Posterior cingulate gyrus (tissue), 11 donors: ENCODE measurements at regions not wholly inside any gene's neighbourhood (a gene's known extent, or its start where the extent isn't known, plus 50 kb on each side); places are given as distances from the start of the nearest gene placed in this dataset.

ENCODE experiments used
- DNase-seq, 10 donors: peaks; one replicate each; pipeline versions ENCODE4 v3.0.0 to v3.0.0-alpha.2; 2020 to 2021; ENCODE audit warnings: mixed read lengths in 3 of 10
- intact Hi-C: fragments of 100-400 bp; cut with DNase I; formaldehyde crosslinking; loops from one replicate; pipeline ENCODE4 v1.15.1; 2023

DNA sequence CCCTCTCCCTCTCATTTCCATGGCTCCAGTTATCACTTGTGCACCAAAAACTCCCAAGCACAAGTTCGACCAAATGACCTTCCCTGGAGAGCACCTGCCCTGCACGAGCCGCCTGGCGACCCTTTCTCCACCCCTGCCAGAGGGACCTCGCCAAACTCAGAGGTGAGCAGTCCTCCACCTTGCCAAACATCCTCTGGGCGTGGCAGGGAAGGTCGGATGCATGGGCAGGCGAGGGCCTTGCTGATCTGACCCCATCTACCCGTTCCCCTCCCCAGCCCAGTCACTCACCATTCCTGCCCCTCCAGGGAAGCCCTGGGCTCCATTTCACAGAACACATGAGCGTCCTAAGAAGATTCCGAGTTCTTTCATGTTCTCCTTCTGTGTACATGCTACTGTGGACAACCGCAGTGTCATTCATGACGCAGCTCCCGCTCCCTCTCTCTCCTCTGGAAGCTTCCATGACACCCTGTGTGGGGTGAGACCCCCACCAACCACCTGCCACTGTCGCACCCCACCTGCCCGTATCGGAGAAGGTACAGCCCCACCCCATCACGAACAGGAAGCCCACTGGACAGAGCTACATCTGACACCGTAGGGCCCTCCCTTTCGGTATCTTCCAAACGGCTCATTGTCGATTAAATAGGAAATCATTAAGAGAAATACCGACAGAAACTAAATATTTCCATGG is 104.3 kb downstream of the DACT2 start:
- DNase-seq, result peak in 1 of 10 donors; percentile 2
- intact Hi-C loops, result no loop called here

GRCh38 chr6:168214586-168215104 is 104.9 kb downstream of the DACT2 start:
- intact Hi-C loops, result no loop called here
- DNase-seq, result peak in 2 of 10 donors; percentile 5 to 79

DNA sequence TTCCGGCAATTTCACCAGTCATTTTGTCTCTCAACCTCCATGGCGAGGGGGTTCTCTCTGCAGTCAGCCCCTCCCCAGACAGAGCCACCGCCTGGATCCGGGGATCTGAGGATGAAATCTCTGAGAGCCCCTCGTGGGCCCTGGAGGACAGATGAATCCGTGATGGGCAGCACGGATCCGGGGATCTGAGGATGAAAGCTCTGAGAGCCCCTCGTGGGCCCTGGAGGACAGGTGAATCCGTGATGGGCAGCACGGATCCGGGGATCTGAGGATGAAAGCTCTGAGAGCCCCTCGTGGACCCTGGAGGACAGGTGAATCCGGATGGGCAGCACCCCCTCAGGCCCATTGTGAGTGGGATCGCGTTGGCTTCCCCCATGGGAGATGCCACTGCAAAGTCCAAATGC is 106.5 kb downstream of the DACT2 start:
- peak in 1 of 10 donors; percentile 78 for DNase-seq
- intact Hi-C loops, result no loop called here

DNA sequence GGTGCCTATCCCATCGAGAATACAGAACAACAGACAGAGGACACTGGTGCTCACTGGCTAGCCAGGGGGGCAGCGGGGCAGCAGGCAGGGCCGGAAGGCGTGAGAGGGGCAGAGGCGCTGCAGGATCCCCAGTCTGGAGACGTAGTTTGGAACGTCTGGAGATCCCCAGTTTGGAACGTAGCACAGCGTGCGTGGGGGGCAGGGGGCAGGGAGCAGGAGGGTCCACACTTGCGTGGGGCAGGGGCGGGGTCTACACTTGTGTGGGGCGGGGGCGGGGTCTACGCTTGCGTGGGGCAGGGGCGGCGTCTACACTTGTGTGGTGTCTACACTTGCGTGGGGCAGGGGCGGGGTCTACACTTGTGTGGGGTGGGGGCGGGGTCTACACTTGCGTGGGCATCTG is 107.2 kb downstream of the DACT2 start:
- intact Hi-C loops, result no loop called here
- peak in 1 of 10 donors; percentile 7 for DNase-seq

- intact Hi-C loops, result no loop called here
- DNase-seq, result peak in 1 of 10 donors; percentile 16
Observed at GRCh38 chr6:168211681-168212080, 107.9 kb downstream of the DACT2 start.

GRCh38 chr6:168210239-168211105 is 109.1 kb downstream of the DACT2 start:
- intact Hi-C loops, result no loop called here
- peak in 2 of 10 donors; percentile 60 to 80 for DNase-seq

- intact Hi-C loops, result no loop called here
Observed at GRCh38 chr6:168209420-168209819, 110.2 kb downstream of the DACT2 start.

GRCh38 chr6:168208854-168209253 is 110.7 kb downstream of the DACT2 start:
- DNase-seq, result peak in 1 of 10 donors; percentile 67
- intact Hi-C loops, result no loop called here

More at GRCh38 chr6:168209420-168209819, 110.2 kb downstream of the DACT2 start:
- DNase-seq, result peak in 2 of 10 donors; percentile 46 to 77

- intact Hi-C loops, result no loop called here
- peak in 1 of 10 donors; percentile 55 for DNase-seq
Observed at GRCh38 chr6:168208402-168208801, 111.2 kb downstream of the DACT2 start.

- intact Hi-C loops, result no loop called here
- DNase-seq, result peak in 2 of 10 donors; percentile 6 to 62
Observed at GRCh38 chr6:168207421-168208175, 112.0 kb downstream of the DACT2 start.

- intact Hi-C loops, result no loop called here
Observed at GRCh38 chr6:168206661-168207274, 112.8 kb downstream of the DACT2 start.

GRCh38 chr6:168206186-168206585 is 113.4 kb downstream of the DACT2 start:
- DNase-seq, result peak in 1 of 10 donors; percentile 38
- intact Hi-C loops, result no loop called here

More at GRCh38 chr6:168206661-168207274, 112.8 kb downstream of the DACT2 start:
- peak in 2 of 10 donors; percentile 30 to 72 for DNase-seq

- intact Hi-C loops, result no loop called here
- DNase-seq, result peak in 1 of 10 donors; percentile 57
Observed at GRCh38 chr6:168201799-168202198, 117.8 kb downstream of the DACT2 start.

DNA sequence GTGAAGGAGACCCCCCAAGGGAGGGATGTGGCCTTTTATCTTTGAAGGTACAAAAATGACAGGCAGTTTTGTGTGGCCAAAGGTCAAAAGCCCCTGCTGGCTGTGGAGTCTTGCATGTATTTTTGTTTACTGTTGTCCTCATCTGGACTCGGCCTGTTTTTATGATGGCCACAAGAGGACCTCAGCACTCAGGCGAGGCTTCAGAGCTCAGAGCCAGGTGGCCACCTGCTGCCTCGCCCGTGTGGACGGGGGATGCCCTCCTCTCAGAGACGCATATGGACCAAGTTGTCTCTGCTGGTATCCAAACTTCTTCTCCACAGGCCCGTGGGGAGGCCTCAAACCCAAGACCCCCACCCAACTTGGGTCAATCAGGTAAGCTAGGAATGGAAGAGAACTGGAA is 118.2 kb downstream of the DACT2 start:
- intact Hi-C loops, result no loop called here
- DNase-seq, result peak in 1 of 10 donors; percentile 69

DNA sequence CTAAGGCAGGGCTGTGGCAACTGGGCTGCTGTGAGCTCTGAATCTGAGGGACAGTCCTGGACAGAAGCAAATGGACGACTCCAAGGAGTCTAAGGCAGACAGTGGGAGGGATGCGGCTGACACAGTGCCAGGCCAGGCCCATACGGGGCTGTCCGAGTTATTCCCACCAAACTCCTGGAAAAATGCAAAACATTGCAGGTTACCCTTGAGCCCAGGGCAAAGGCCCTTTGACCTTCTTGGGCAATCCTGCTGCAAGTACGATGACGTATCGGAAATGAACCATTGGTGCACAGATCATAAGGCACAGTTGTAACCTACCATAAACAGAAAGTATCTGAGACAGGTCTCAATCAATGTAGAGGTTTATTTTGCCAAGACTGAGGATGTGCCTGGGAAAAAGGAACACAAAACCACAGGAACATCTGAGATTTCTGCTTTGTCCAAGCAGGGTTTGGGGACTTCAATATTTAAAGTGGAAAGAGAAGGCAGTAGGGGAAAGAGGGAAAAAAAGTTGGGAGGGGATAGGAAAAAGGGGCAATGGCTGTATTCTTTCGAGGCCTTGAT is 118.9 kb downstream of the DACT2 start:
- DNase-seq, result no peak
- intact Hi-C loops, result no loop called here

- DNase-seq, result peak in 3 of 10 donors; percentile 42 to 57 (median 52)
- intact Hi-C loops, result no loop called here
Observed at GRCh38 chr6:168198302-168199180, 119.5 kb upstream of the FRMD1 start.

- intact Hi-C loops, result no loop called here
- peak in 1 of 10 donors; percentile 43 for DNase-seq
Observed at GRCh38 chr6:168197636-168198301, 118.8 kb upstream of the FRMD1 start.
